HG03442 (cell line): ENCODE measurements at regions not wholly inside any gene's neighbourhood (a gene's known extent, or its start where the extent isn't known, plus 50 kb on each side); places are given as distances from the start of the nearest gene placed in this dataset.

Experiments
- ATAC-seq: cut with Tn5 transposase; IDR thresholded peaks from one replicate; pipeline ENCODE4 v1.9.1; 2021; ENCODE audit warnings: mild to moderate bottlenecking, moderate library complexity; ENCODE audit not compliant: unreplicated experiment

DNA sequence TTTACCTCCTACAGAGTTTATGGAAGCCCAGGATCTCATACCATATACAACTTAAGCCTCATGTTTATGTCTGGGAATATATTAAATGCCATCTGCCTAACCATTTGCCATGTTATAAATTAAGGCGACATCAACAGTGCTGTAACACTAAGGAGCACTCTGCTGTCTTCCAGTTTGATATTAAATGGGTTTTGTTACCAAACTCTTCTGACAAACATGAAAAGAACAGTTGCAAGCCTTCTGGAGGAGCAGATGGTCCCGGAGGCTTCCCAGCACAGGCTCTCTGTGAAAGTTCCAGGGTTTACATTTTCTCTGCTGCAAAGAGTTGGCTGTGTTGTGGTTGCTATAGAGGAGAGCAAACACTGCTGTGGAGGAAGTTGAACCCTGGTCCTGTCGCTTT, 545.3 kb upstream of the SALL1 start:
- no peak for ATAC-seq

DNA sequence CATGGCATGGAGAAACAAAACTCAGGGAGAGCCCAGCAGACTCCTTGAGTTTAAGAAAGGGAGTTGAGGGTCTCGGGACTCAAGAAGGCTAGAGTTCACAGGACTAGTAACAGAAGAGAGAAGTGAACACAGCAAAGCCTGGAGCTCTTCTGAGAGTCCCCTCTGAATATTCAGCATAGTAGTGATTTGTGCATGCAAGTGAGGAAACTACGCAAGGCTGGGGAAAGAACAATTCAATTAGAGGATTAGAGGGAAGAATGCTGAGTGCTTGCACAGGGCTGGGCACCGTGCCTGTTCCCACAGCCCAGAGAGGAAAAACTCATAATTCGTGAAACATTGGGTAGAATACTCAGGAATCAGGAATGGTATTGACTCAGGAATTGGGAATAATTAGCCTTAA, 540.0 kb upstream of the SALL1 start:
- no peak for ATAC-seq

DNA sequence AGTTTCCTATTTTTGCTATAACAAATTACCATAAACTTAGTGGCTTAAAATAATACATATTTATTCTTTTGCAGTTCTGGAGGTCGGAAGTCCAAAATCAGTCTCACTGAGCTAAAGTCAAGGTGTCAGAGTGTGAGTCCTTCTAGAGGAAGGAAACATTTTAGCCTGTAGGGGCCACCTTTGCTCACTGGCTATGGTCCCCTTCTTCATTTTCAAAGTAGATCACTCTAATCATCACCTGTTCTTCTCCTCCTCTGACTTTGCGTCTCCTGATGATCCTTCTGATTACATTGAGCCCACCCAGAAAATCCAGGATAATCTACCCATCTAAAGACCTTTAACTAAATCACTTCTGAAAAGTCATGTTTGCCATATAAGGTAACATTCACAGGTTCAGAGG, 534.4 kb upstream of the SALL1 start:
- ATAC-seq, result no peak

DNA sequence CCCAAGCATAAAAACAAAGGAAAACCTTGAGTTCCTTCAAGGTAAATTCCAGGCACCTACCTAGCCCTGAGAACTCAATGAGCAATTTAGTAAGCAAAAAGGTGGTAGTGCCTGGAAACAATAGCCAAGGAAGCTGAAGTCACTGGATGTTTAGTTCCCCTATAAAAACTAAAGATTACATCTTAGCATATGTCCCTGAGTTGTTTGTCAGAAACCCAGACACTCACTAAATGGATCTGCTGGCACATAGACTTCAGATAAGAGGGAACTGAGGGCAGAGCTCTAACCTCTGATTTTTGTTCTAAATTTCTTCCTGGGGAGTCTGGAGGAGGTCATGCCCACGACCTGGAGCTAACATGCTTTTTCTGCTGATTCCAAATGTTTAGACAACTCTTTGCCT, 532.8 kb upstream of the SALL1 start:
- no peak for ATAC-seq

DNA sequence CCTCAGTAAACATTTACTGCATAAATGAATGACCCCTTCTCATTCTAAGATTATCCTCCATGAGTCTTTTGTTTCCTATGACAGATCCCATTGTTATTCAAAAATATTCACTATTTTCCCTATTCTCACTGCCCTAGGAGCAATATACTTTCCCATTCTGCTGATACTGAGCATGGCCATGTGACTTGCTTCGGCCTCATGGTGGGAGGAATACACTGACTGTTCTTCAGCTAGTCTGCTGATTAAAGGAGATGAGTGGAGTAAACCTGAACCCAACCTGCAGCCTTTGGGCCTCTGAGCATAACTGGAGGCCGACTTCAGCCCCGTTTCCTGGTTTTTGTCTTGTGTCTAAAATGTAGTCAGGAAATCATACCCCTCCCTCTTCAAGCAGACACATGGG, 531.8 kb upstream of the SALL1 start:
- no peak for ATAC-seq

DNA sequence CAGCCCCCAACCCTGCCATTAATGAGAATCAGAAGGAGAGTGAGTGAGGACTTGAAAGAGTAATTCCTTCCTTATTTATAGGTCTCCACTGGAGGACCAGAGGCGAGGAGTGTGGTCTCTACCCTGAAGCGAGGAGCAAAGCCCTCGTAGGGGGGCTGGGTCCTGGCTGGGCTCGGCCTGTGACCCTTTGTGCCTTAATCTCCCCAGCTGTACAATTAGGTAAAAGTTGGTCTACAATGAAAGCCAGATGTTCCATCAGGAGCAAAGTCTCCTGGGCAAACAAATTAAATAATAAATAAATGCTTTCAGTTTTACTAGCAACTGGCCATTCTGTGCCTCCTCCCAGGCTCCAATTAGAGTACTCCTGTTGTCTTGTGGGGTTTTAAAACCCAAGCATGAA, 523.5 kb upstream of the SALL1 start:
- no peak for ATAC-seq

DNA sequence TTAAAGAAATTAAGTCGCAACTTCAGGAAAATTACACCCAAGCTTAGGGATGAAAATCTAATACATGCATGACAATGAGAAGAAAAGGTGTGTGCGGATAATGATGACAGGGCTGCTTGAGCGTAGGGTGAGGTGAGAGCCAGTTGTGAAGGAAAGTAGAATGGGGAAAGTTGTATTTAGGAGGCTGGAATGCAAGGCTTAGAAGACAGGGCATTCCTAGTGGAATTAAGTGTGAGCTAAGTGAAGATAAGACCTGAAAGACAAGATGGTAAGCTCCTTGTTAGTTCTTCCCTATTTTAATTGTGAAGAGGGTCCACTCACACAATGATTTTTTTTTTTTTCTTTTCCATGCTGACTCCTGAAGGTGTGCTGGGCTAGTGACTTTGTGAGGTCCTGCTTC, 519.5 kb upstream of the SALL1 start:
- ATAC-seq, result no peak

DNA sequence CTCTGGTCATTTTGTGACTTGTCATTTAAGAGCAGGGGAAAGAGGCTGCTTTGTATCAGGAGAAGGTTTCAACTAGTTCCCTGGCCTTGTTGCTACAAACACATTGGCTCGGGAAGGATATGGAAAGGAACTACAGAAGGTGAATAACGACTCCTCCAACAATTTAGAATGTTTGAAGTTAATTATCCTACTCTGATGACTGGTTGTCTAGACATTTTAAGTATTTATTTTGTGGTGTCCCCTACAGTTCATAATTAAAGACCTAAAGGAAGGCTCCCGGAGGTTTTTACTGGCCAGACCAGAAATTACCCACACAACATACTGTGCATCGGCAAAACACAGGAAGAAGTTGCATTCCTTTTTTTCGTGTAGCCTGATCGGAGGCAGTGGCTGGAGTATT, 515.8 kb upstream of the SALL1 start:
- ATAC-seq, result no peak

DNA sequence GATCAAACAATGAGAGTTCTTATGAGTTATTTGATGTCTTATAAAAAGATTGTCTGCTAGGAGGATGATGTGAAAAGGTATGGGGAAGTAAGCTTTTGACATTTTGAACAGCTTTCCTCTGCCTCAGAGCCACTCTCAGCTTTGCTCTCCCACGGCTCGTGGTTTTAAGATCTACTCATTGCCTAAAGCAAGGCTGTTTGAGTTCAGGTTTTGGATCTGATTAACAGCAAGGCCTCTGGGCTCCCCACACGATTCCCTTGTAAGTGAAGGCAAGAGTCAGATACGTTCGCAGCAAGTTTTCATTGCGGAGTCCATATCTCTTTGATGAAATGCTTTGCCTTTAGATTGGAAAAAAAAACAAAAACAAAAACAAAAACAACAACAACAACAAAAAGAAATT, 515.0 kb upstream of the SALL1 start:
- ATAC-seq, result no peak

DNA sequence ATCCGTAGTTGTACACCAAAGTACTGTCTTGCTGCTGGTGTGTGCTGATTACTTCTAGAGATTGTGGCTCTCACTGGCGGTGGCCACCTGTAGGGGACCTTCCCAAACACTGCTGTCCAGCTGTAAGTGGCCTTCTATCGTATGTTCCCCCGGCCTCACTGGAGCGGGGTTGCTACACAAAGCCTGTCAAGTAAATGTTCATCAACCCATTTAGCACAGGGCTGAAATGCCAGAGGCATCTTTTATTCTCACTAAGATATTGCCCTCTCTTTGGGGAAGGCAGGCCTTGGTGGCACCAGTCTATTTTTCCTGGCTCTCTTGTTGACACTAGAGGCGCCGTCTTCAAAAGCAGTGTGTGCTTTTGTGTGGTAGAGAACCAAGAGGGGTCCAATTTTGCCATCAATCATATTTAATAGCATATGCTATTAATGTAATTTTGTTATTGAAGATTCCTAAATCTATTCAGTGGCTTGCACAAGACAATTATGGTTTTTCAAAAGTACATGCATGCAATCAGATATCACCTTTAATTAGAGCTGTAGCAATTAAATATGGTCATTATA, 514.4 kb upstream of the SALL1 start:
- ATAC-seq, result no peak

DNA sequence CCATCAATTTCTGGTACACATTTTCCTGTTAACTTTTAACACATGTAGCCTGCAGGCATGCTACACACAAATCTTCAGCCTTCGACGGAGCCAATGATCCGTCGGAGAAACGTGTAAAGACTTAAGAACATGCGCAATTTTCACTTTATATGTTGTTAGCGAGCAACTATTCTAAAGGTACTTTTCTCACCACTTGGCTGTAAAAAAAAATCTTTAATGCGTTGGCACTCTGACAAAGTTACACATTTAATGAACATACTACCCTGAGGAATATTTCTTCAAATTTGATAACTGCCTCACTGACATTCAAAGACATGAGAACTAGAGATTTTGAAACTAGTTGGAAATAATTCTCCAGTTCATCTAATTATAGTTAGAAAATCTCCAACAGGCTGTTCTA, 507.5 kb upstream of the SALL1 start:
- ATAC-seq, result no peak

DNA sequence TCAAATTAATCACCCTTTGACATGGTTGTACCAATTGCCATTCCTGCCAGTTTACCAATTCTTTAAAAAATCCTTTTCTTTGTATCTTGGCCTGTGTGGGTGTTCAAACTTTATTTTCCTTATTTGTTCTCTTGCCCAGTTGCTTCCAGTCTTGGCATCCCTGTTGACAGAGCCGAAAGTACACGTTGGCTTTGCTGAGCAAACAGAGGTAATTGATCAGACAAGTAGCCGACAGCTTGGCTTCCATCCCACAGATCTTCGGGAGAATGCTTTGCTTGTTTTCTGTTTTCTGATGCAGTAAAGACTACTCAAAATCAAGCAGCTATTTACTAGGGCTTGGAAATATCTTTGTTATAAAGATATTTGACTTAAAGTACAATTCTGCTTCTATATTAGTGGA, 506.8 kb upstream of the SALL1 start:
- ATAC-seq, result no peak

DNA sequence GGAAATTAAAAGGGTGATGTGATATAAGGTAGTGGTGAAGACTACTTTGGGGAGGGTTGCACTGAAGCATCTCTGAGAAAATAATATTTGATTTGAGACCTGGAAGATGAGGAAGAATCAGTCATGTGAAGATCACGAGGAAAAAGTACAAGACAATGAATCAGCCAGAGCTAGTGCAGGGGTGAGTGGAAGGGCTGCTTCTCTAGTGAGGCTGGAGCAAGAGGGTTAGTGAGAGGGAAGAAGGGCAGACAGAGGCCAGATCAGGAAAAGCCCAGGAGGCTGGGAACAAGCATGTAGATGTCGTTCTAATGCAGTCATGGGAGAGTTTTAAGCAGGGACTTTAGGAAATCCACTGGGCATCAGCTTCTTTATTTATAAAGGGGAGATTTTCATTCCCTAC, 504.2 kb upstream of the SALL1 start:
- no peak for ATAC-seq

DNA sequence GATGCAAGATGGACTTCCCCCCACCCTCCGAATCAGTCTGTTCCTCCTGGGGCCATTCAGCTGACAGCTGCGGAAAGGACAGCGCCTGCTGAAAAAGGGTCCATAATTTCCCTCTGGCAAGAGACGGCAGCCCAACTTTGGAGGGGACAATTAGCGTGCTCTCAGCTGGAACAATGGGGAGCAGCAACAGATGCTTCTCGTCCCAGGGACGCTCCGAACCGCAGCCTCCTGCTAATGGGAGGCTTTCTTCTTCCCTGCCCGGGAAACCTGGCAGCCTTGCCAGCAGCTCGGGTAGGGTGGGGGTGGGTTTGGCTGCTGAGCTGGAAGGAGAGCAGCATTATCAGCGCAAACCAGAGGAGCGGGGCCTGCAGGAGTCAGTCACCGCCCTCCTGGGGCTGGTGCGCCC, 500.0 kb upstream of the SALL1 start:
- ATAC-seq, result no peak

DNA sequence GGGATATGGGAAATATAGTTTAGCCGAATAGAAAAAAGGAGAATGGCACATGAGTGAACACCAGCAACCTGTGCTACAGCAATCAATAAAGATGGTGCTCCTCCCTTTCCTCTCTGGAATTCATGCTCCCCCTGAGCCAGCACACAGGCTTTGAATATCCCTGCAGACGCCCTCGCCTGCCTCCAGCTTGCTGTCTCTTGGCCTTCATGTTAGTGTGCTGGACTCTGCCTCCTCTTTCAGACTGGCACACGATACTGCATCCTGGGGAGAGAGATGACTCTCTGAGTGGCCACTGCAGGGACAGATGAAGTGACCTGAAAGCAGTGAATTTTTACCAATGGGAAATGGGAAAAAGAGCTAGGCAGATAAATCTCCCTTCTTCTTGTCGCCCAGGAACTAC, 498.6 kb upstream of the SALL1 start:
- ATAC-seq, result no peak

DNA sequence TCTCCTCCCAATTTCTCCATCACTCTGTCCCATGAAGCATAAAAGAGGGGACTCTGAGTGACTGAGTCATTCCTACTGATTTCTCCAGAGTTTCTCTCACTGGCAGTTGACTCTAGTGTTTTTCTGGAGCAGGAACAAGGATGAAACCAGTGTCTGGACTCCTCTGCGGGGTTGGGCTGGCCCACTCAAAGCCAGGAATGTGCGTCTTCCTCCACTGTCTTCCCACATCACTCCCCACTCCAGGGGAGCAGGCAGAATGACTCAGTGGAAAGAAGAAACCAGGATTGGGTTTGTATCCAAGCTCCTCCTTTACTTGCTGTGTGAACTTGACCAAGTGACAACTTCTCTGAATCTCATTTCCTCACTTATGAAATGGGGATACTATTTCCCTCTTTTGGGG, 497.5 kb upstream of the SALL1 start:
- ATAC-seq, result no peak

DNA sequence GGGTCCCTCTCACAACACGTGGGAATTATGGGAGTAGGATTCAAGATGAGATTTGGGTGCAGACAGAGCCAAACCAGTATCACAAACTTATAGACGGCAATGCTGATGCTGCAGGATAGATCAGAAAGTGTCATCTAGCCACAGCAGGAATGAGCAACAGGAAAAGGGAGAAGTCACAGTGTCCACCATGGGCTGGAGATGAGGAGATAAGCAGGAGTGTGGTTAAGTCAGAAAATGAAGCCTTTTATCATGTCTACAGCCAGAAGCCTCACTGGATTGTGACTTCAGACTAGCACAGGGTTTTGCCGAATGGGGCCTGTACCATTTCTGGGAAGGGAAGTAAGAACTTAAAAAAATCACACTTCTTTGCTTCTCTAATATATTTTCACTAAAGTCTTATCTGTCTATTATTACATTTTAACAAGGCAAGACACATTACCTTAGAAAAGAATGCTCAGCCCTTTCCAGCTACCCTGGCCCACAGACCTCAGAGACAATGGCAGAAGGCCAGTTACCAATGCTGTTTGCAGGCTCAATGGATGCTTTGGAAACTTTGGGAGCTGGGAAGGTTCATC, 490.2 kb upstream of the SALL1 start:
- no peak for ATAC-seq

DNA sequence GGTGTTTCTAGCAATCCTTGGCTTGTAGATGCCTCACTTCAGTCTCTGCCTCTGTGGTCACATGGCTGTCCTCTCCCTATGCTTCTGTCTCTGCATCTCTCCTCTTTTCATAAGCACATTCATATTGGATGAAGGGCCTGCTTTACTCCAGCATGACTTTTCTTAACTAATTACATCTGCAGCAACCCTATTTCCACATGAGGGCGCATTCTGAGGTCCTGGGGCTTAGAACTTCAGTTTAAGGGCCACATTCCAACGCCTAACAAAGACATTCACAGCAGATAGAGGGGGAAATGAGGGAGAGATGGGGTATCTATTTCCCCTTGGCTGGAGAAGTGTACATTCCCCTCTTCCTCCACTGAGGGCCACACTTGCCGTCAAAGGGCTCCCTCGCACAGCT, 489.1 kb upstream of the SALL1 start:
- ATAC-seq, result no peak

DNA sequence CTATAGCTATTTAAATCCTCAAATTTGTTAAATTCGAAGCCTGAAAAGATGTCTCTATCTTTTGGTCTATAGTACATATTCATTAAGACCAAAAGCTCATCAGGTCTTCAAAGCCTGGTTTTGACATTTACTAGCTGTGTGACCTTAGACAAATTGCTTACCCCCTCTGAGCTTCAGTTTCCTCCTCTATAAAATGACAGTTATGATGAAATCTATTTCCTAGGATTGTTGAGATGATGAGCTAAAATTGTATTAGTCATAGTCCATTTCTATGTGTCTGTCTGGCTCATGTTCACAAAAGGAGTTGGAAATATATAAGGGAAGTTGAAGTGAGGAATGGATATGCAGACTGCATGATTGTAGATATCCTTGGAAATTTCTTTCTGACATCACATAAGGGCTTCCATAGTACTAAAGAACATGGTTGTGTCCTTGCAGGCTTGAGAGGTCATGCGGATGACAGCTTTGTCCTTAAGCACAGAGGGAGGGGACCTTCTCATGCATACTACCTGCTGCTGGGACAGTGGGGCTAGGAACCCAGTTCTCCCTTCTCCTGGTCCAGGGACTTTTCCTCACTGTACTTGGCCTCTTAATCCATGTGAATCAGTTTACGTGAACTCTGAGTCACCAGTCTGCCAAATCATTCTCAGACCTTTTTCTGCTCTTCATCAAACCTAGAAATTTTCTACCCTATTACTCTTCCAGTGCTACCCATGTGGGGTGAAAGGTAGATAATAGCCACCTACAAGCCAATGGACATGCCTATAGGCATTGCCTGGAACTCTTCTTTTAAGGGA, 487.5 kb upstream of the SALL1 start:
- no peak for ATAC-seq

DNA sequence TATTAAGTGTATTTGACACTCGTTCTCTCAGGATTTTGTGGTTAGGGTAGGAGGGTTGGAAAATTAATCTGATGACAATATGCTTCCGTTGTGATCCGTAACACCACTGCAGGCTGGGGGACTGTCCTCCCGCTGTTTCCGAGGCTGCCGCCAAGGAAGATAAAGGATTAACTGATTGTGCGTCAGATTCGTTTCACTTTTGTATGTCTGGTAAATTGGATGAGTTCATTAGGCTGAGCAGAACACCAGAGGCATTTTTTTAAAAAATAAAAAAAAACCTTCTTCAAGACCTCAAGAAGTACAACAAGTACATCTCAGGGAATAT, 486.7 kb upstream of the SALL1 start:
- no peak for ATAC-seq

DNA sequence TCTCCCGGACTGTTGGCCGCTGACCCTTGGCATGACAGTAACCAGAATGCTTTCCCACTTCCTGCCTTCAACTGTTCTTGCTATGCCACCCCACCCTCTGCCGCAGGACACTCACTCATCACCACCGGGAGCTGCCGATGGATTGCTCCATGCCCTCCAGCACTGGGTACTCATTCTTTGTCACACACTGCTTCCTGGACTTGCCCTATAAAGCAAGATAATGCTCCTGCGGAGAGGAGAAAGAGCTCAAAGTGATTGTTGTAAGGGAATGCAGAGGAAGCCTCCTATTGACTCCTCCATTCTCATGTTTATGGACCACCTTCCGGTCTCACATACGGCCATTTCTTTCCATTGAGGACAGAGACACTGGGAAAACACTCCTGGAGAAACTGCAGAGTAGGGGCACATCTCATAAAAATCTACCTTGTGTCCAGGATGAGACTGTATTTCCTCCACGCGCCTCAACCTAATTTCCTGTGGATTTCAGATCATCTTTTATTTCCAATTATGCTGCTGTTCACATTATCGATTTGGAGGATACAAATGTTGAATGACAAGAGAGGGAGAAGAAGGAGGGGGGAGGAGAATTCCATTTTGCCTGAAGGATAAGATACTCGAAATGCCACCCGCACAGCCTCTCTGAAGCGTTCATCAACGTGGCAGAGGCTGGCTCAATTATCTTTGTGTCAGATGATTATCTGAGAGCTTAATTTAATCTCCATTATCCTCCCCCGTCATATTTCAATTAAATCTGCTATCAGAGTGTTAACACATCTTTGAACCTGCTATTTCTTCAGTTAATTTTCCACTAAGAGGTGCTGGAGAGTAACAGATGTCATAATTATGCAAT, 486.1 kb upstream of the SALL1 start:
- ATAC-seq, result no peak

DNA sequence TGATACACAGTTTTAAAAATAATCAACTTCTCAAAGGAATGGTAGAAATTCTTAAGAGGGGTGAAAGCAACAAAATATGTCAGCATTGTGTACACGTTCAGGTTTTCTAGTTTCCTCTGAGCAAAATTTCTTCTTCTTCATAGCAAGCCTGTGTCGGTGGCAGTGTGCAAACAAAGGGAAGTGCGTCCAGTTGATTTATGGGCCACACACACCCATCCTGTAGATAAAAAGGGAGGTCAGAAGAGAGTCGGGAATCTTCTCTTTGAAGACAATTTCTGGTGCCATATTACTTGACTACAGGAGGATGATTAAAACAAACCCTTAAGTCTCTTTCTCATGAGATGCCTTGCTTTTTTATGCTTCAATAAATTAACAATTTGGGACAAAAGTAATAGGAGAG, 484.1 kb upstream of the SALL1 start:
- no peak for ATAC-seq
